C1 segment of cervical spinal cord (tissue), 14 donors: ENCODE measurements at regions not wholly inside any gene's neighbourhood (a gene's known extent, or its start where the extent isn't known, plus 50 kb on each side); places are given as distances from the start of the nearest gene placed in this dataset.

Experiments
- DNase-seq, 14 donors: peaks; one replicate each; lab custom pipeline; 2025; lab: John Stamatoyannopoulos, UW

DNA sequence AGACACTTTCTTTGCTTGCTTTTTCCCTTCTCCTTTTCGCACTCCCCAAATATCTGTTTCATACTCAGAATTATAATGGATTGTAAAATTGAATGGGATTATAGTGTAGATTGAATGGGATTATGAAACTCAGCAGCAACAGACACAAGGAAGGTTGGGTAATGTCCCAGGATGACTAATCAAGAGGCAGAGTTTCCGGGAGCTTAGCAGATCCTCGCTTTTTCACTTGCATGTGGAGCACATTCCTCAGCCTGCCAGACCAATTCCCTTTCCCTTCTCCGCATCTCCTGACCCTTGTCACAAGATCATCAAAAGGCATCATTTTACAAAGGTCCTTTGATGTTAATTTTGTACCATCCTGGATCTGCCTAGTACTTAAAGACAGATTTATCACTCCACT lies 55.1 kb upstream of the SLC1A1 start:
- DNase-seq = no peak

DNA sequence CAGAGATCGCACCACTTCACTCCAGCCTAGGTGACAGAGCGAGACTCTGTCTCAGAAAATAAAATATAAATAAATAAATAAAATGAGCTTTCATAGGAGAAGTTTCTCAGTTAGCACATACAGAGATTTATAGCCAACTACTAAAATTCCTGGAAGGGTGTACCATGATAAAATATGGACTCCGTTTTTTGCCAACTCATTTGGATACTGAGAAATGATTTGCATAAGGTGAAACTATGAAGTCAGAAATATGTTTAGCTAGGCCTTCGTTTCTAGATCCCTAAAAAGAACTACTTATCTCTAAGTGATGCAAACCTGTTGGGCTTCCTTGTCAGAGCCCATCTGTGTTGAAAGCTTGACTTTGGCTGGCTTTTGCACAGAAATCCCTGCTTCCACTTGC lies 56.9 kb upstream of the SLC1A1 start:
- no peak for DNase-seq

DNA sequence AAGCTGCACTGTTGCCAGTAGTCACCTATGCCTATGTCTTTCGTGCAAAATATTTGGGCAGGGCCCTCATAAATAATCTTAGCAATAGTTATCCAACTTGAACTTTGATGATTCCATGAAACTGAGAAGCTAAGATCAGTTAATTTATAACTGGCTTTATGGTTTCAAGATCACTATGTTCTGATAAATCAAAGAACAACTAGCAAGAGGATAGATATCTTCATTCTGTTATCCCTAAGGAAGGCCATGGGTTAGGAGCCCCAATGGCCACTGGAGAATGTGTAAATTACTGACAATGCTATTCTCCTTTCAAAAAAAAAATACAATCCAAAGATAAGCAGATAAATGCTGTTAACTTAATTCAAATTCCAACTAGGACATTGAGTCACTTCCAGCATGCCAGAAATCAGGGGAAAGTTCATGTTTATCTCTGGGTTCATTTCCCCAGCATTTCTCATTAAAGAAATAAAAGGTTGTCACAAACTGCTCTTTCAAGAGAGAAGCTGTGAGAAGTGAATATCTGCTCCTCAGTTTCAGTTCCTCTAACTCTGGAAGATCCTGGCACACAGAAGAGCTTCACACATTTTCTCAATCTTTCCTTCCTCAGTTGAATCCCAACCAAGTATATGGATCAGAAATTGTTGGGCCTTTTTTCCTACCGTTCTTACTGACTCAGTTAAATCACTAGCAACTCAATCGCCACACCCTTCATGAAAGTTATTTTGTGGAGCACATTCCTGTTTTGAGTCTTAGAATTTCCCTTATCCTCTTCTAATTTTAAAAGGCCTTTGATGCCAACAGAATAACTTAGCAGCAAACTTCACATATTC lies 59.6 kb upstream of the SLC1A1 start:
- no peak for DNase-seq

DNA sequence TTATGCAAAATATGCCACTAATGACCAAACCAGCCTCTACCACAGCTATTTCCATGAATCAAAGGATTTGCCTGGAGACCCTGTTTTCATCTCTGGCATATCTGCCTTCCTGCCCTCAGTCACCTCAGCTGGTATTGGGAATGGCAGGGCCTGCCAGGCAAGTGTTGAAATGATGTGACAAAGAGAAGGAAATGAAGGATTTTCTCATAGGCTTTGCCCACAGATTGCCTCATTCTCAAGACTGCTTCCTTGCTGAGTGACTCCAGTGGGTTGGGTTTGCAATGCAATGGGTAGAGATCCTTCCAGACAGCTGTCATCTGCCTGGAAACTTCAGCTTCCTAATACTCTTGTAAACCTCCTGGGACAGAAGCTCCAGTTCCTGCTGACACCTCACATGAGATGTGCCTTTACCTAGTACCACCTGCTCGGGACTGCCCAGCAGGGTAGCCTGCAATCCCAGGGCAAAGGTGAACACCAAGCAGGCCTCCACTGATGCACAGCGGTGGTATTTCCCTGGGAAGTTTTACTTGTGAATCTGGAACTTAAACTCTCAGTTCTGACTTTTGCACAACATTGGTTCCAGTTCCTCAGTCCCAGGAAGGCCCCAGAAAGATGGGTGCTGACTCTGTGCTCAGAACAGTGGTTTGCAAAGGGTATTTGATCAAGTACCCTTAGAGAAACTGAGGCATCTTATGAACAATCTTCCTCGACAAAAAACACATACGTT lies 64.8 kb upstream of the SLC1A1 start:
- DNase-seq = no peak

DNA sequence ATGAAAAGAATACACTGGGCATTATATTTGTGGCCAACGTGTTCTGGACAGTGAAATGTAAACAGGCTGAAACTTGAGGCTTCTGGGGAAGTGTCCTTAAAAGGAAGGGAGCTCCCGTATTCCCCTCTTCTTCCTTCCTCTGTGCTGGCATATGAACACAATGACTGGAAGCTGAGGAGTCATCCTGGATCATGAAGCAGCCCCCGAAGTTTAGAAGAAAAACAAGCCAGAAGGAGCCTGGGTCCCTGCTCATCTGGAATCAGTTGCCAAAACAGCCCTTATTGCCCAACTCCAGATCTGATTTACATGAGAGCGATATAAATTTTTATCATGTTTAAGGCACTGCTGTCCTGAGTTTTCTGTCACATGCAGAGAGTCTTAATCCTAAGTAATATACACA lies 65.4 kb upstream of the SLC1A1 start:
- DNase-seq = no peak

DNA sequence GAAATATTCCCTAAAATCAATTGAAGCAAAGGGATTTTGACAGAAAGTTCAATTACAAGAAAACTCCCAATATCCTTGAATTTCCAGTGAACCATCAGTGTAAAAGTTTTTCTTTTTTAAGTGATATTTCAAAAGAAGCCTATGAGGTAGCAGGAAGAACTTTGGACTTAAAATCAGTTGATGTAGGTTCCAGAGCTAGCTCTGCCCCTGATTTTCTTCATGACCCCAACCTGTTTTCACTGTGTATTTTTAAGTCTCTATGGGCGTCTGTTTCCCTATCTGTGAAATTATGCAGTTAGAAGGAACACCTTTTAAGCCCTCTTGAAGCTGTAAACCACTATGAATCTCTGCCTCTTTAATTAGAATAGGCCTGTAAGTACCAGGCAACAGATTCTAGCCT lies 66.2 kb upstream of the SLC1A1 start:
- DNase-seq = no peak

DNA sequence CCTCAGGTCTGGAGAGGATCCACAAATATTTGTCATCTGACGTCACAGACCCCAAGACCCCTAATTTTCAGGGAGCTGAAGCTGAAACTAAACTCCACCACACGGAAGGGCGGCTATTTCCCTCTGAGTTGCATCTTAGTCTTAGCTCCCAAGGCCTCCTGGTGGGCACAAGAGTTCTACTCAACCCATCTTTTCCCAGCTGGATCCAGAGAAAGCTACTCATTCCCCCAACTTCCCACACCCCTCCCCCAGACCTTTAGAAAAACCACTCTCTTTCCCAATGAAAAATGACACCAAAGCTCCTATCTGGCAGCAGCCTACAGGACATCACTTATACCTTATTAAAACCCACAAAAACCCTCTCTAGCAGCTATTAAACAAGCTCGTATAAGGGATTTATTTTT lies 67.1 kb upstream of the SLC1A1 start:
- no peak for DNase-seq

DNA sequence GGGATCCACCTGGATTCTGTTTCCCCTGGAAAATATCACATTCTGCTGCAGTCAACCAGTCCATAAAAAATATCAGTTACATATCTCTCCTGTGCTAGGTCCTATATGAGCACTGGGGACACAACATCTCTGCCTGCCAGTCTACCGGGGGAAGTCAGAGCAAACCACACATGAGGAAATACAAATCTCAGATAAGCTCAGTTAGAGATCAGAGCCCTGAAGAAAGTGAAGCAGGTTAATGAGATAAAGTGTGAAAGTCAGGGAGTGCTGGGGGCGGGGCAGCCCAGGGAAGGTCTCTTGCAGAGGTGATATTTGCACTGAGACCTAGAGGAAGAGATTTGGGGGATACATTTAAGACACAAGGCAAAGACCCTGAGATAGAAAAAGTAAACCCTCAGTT lies 67.8 kb upstream of the SLC1A1 start:
- DNase-seq = no peak

DNA sequence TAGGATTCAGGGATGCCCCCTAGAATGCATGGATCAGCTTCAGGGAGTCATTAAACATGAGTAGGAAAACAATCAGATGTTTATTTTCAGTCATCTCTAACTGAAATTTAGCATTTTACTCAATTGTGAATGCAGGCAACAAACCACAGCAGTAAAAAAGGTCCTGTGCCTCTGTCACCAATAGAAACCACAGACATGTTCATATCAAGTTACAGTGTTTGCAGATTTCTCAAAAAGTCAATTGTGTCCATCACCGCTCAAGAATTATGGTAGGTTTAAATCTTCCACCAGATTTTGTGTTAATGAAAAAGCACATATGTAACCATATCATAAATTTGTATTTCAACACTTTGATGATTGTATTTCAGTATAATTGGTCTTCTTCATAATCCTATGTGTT lies 68.4 kb upstream of the SLC1A1 start:
- no peak for DNase-seq

DNA sequence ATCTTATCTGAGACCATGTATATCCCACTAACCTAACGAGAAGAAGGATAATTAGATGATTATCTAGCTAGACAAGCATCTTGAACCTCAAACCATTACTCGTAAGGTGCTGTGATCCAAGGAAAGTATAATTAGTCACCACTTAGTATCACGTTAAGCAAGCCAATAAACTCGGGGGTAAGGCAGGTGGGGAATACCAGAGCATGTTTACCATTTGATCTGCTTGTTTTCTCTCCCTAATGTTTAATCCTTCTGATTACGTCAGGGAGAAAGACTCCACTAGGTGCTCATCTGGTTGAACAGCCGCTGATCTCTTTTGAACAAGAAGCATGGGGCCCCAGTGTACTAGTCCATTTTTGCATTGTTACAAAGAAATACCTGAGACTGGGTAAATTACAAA lies 69.9 kb upstream of the SLC1A1 start:
- no peak for DNase-seq

DNA sequence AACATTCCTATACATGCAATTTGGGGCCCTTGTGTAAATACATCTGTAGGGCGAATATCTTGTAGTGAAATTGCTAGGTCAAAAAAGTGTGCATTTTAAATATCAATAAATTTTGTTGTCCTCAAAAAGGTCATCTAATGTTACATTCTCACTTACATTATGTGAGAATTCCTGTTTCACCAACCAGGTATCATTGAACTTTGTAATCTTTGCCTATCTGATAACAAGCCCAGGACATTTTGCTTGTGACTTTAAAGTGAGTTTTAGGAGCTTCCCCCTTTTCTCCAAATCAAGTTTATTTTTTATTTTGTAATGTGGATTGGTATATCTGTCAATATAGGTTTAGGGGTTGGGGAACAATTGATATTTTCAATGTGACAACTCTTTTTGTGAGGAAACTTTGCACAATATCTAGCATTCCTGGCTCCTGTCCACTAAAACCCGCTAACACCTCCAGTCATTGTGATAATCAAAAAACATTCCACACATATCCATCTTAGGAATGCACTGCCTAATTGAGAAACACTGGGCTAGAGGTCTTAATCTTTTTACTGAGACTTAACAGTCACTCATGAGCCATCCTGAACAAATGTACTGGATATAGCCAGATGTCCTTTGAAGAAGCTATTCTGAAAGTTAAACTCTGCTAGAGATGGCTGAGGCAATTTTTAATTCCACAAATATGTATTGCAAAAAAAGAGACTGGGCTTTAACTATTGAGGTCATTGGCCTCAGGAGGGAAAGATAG lies 72.5 kb upstream of the SLC1A1 start:
- no peak for DNase-seq

DNA sequence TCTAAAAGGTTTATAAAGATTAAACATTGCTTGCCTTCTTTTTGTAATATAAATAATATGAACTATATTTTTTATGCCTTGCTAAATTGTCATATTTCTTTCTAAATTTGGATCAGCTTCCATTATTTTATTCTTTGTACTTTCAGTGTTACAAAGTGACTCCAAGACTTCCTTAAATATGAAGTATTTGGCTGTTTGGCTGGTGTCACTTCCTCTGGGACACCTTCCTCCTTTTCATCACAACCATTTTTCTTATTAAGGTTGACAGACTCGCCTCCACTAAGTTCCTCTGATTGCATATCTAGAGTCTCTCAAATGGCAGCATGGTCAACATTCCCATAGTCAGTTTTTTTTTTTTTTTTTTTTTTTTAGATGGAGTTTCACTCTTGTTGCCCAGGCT lies 73.8 kb upstream of the SLC1A1 start:
- no peak for DNase-seq

DNA sequence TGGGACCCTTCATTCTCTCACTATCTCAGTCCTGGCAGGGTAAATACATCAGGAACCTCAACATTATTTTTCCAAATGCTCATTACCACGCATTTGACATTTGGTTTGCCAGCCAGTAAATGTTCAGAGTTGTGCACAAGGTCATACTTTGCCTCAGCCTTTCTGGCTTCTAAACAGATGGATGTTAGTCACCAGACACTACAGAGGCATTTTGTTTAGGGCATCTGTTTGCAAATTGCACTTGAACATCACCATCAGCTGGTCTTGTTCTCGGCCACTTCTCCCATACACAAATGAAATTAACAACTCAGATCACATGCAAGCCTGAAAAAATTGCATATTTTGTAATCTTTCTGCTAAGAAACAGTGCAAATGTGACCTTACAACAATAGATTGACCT lies 75.0 kb upstream of the SLC1A1 start:
- DNase-seq = no peak

DNA sequence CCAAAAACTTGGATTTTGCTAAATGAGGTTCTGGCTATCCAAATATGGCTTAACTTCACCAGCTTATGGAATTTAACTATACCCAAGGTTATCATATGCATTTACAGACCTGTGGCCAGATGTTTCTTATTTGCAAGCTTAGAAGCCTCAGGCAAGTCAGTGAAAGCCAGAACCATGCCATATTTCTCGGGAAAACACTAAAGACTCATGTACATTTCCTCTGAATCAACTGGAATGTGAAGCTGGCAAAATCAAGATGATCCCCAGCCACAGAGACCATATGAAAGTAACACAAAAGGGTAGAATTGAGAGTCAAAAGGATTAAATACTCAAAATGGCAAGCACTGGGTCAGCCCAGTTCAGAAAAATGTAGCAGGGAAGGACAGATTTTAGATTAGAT lies 76.4 kb upstream of the SLC1A1 start:
- no peak for DNase-seq

DNA sequence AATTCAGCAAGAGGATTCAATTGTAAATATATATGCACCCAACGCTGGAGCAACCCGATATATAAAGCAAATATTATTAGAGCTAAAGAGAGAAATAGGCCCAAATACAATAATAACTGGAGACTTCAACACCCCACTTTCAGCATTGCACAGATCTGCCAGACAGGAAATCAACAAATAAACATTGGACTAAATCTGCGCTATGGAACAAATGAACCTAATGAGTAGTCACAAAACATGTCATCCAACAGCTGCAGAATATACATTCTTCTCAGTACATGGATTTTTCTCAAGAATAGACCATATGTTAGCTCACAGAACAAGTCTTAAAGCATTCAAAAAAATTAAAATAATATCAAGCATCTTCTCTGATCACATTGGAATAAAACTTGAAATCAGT lies 86.1 kb upstream of the SLC1A1 start:
- no peak for DNase-seq

DNA sequence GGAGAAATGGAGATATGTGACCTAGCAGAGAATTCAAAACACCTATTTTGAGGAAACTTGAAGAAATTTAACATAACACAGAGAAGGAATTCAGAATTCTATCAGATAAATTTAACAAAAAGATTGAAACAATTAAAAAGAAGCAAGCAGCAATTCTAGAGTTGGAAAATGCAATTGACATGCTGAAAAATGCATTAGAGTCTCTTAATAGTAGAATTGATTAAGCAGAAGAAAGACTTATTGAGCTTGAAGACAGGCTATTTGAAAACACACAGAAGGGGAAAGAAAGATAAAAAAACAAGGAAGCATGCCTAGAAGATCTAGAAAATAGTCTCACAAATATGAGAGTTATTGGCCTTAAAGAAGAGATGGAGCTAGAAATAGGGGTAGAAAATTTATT lies 87.8 kb upstream of the SLC1A1 start:
- no peak for DNase-seq

DNA sequence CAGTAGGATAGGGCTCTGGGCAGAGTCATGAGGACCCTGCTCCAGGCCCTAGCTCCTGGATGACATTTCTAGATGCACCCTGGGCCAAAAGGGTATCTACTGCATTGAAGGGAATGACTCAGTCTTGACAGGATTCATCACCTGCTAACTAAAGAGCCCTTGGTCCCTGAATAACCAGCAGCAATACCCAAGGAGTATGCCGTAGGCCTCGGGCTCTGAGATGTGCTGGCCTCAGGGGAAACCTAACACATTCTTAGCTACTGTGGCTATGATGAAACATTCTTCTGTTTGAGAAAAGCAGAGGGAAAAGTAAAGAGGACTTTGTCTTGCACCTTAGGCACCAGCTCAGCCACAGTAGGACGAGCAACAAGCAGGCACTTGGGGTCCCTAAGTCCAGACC lies 89.5 kb upstream of the SLC1A1 start:
- DNase-seq = no peak

DNA sequence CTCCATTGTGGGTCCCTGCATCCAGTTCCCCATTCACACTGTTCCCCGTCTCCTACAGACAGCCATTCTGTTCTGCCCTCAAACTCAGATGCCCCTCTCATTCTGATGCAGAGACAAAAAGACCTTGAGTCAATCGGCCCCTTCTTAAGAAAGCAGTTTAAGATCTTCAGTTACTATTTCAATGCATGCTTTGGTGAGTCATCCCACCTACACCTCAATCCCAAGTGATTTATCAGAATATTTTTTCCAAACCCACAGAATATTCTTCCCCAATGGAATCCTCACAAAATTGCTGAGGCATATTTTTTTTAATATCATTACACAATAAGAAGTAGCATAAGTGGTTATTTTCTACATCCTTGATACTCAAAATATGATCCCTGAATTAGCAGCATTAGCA lies 92.4 kb upstream of the SLC1A1 start:
- DNase-seq = no peak

DNA sequence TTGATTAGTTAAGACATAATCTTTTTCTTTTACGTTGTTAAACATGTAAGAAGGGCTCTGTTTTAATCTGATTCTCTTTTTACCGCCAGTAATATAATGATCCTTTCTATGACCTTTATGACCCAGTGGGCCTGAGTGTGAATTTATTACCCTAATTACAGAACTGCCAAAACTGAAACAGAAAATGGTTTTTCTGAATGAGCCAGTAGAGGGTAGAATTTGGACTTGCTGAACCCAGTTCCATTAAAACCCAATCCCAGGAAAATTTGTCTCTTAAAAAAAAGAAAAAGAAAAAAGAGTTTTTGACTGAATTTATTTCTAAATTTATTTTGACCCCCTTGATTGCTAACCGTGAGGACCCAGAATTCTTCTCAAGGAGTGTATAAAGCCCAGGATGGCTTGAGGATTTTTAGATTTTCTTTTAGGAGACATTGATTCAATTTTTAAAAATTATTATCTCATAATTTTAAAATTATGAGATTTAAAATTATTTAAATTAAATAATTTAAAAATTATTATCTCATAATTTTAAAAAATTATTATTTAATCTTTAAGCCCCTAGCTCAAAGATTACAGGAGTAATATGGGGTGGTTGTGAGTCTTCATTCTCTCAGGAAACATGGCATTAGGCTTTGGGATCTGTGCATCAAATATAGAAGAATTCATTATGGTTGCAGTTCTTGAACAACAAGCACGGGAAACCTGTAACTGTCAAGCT lies 94.1 kb upstream of the GLIS3 start:
- no peak for DNase-seq

DNA sequence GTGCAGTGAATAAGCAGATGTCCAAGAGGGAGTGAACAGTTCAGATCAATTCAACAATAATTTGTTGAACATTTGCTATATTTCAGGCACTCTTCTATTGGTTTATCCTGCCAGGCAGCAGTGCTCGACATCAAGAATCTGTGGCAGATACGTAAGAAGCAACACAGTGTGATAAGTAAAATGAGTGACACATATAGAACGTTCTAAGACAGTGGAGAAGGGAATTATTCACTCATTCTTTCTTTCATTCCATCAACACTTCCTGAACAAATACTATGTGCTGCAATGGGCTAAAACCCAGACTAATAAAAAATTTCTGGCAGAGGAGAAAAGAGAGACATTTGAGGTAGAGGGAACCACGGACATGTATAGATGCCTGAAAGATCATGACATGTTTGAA lies 89.9 kb upstream of the GLIS3 start:
- no peak for DNase-seq

DNA sequence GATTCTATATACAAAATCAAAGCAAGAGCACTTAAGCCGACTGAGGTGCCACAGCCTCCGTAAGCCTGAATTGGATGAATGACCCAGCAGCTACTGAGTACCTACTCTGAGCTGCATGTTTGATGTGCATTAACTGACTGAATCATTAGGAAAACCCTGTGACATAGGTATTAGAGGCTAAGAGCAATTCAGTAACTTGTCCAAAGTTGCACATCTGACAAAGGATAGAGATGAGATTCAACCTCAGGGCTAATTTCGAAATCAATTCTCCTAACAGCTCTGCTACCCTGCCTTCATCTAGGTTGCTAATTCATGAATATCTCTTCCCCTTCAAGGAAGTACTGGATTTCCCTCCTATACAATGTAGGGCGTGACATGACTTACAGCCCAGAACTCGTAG lies 89.1 kb upstream of the GLIS3 start:
- DNase-seq = no peak

DNA sequence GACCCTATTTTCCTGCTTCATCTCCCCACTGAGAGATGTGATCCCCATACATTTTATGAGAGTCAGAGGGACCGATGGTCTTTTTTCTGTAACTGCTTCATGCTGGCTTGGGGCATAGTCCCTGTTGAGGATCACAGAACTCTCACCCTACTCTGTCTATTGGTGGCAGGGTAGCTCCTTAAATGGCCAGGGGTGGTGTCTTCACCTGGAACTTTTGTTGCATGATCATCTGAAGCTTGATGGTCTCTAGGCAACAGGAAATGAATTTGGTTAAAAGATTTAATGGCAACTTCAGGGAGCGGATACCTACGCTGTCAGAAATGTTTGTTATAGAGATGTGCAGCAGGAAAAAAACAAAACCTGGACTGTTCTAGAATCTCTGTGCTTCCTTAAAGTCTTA lies 87.0 kb upstream of the GLIS3 start:
- DNase-seq = no peak
